Right cardiac atrium (tissue), 5 donors: ENCODE measurements at regions not wholly inside any gene's neighbourhood (a gene's known extent, or its start where the extent isn't known, plus 50 kb on each side); places are given as distances from the start of the nearest gene placed in this dataset.
"Not testable (repeated sequence)": the region's sequence is repeated elsewhere in the genome, so short reads cannot be mapped to it uniquely, and the experiment has no call there.

Source experiments
- ATAC-seq, 2 donors: fragments of 200-7000 bp; cut with Tn5 transposase; one replicate each; pipeline versions ENCODE4 v1.8.0 to v1.9.1; 2020; ENCODE audit warnings: moderate library complexity in 2 of 2, mild to moderate bottlenecking in 1 of 2
- DNase-seq, 3 donors: peaks; one replicate each; pipeline ENCODE4 v3.0.0-alpha.2; 2020
- H3K27ac ChIP-seq: one replicate; pipeline ENCODE4 v1.5.1; 2013; ENCODE audit warnings: mild to moderate bottlenecking, low read length, control low read depth, moderate library complexity
- H3K27me3 ChIP-seq: one replicate; pipeline ENCODE4 v1.6.1; 2013; ENCODE audit not compliant: control insufficient read depth, insufficient read depth
- H3K4me1 ChIP-seq: one replicate; pipeline ENCODE4 v1.6.1; 2013; ENCODE audit warnings: low read length; ENCODE audit not compliant: control insufficient read depth, insufficient read depth
- H3K4me3 ChIP-seq: one replicate; pipeline ENCODE4 v1.5.1; 2013; ENCODE audit warnings: low read length, control low read depth
- H3K9me3 ChIP-seq: one replicate; pipeline ENCODE4 v1.6.1; 2013; ENCODE audit warnings: low read length; ENCODE audit not compliant: control insufficient read depth
- WGBS: extraction: QIAGEN DNeasy Blood & Tissue Kit; methylation state at CpG from one replicate; pipeline ENCODE4 v1.1.7; 2013; 5-methylcytosine and 5-hydroxymethylcytosine counted together
- intact Hi-C, 4 donors: fragments of 100-400 bp; cut with DNase I; formaldehyde crosslinking; loops; one replicate each; pipeline versions ENCODE4 v1.11.0 to v1.14.0; 2022 to 2023
- donor health status: healthy with polysubstance abuse.
- donor health status: DM: no; HTN: yes; CAD: no.
- donor health status: DM: no; HTN: no; CAD: no.
- donor health status: DM: no; HTN: yes; CAD: no; lungs with severe emphysema.
- donor health status: DM: yes; HTN: yes; CAD: no.

DNA sequence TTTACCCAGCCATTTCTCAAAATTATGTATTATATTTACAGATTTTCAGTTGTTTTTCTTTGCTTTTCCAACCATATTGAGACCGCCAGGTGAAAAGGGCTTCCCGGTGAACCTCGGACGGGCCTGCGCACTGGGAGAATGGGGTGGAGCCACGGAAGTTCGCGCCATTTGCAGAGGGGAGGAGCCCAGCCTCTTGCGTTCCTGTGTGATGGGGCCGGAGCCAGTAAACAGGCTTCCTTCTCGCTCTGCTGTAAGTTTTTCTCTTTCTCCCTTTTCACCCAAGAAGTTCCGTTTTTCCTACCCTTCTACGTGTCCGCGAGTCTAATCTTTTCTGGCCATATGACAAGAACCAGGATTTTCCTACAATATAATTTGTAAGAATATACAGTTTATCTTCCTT lies 1108.8 kb upstream of the SEL1L start:
- 83% methylated on average over 15 of the region's 15 CpGs for WGBS
- H3K4me1 ChIP-seq, result no peaks in the 10 kb centered on the region
- no peak overlapping the region for H3K27ac ChIP-seq
- H3K9me3 ChIP-seq, result no peaks in the 10 kb centered on the region
- H3K27me3 ChIP-seq, result no peaks in the 10 kb centered on the region
- no peak overlapping the region for H3K4me3 ChIP-seq
- ATAC-seq (no peak), DNase-seq (peak in 2 of 3 donors; percentile 21 to 58)
- intact Hi-C loops, result no loop called here

DNA sequence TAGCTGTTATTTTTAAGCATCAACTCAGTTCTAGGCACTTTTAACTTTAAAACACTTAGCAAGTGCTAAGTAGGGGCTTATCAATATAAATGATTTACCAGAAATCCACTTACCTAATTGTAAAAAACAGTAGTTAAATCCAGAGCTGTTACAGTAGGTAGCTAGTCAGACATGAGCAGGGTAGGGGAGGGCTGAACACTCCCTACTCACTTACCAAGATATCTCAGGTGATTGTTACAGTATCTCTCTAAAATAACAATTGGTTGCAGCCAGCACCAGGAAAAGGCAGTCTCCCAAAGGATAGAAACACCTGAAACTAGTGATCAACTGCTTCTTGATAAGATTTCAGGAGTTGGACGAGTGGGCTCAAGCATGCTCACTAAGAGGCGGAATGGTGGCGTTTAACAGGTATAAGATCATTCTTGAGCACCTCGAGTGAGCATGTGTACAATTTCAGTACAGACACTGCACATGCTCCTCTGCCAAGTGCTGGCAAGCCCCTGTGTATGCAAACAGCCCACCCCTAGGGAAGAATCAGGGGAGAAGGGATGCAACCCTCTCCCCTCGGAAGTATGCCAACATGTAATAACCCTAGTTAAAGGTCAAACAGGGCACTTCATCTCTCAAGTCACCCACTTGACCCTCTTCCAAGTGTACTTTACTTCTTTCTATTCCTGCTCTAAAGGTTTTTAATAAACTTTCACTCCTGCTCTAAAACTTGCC lies 1113.6 kb upstream of the SEL1L start:
- Histone ChIP-seq H3K4me1 (no peaks in the 10 kb centered on the region), H3K27ac (no peak overlapping the region), H3K4me3 (no peak overlapping the region), H3K9me3 (no peaks in the 10 kb centered on the region), H3K27me3 (no peaks in the 10 kb centered on the region)
- ATAC-seq (no peak), DNase-seq (no peak)
- WGBS, result 58% methylated on average over 5 of the region's 5 CpGs
- intact Hi-C loops, result no loop called here

GRCh38 chr14:82655770-82656169 lies 1122.1 kb upstream of the SEL1L start:
- no peaks in the 10 kb centered on the region for H3K27me3 ChIP-seq
- no peak overlapping the region for H3K27ac ChIP-seq
- no peak overlapping the region for H3K4me3 ChIP-seq
- H3K9me3 ChIP-seq, result no peaks in the 10 kb centered on the region
- H3K4me1 ChIP-seq, result no peaks in the 10 kb centered on the region
- DNase-seq (no peak), ATAC-seq (no peak)
- intact Hi-C loops, result no loop called here
- WGBS, result 73% methylated on average over 1 of the region's 1 CpG

- no peaks in the 10 kb centered on the region for H3K4me1 ChIP-seq
- no peak overlapping the region for H3K4me3 ChIP-seq
- 83% methylated on average over 4 of the region's 4 CpGs for WGBS
- no peak overlapping the region for H3K27ac ChIP-seq
- no peaks in the 10 kb centered on the region for H3K9me3 ChIP-seq
- no peaks in the 10 kb centered on the region for H3K27me3 ChIP-seq
- DNase-seq, result no peak
- intact Hi-C loops, result no loop called here
- ATAC-seq, result no peak
These were observed 1123.6 kb upstream of the SEL1L start for GRCh38 chr14:82657186-82657675.

GRCh38 chr14:82661258-82661657 lies 1127.6 kb upstream of the SEL1L start:
- WGBS, result 73% methylated on average over 2 of the region's 2 CpGs
- Histone ChIP-seq H3K4me1 (no peaks in the 10 kb centered on the region), H3K27ac (no peak overlapping the region), H3K9me3 (no peaks in the 10 kb centered on the region), H3K4me3 (no peak overlapping the region), H3K27me3 (no peaks in the 10 kb centered on the region)
- ATAC-seq (no peak), DNase-seq (no peak)
- intact Hi-C loops, result no loop called here

- H3K4me3 ChIP-seq, result no peak overlapping the region
- H3K27ac ChIP-seq, result no peak overlapping the region
- DNase-seq (no peak), ATAC-seq (peak; percentile 75 to 87)
- H3K27me3 ChIP-seq, result no peaks in the 10 kb centered on the region
- intact Hi-C loops, result no loop called here
- 65% methylated on average over 4 of the region's 4 CpGs for WGBS
- H3K4me1 ChIP-seq, result no peaks in the 10 kb centered on the region
- H3K9me3 ChIP-seq, result no peaks in the 10 kb centered on the region
These were observed 1133.4 kb upstream of the SEL1L start for GRCh38 chr14:82667006-82667405.

- H3K4me3 ChIP-seq, result no peak overlapping the region
- no peak overlapping the region for H3K27ac ChIP-seq
- no peaks in the 10 kb centered on the region for H3K4me1 ChIP-seq
- no peaks in the 10 kb centered on the region for H3K9me3 ChIP-seq
- 42% methylated on average over 4 of the region's 4 CpGs for WGBS
- intact Hi-C loops, result no loop called here
- no peak for ATAC-seq
- DNase-seq, result no peak
- no peaks in the 10 kb centered on the region for H3K27me3 ChIP-seq
These were observed 1133.8 kb upstream of the SEL1L start for GRCh38 chr14:82667501-82667900.

- no peak for ATAC-seq
- 94% methylated on average over 2 of the region's 2 CpGs for whole genome bisulfite sequencing
These were observed 1142.8 kb upstream of the SEL1L start for GRCh38 chr14:82676403-82676802.

DNA sequence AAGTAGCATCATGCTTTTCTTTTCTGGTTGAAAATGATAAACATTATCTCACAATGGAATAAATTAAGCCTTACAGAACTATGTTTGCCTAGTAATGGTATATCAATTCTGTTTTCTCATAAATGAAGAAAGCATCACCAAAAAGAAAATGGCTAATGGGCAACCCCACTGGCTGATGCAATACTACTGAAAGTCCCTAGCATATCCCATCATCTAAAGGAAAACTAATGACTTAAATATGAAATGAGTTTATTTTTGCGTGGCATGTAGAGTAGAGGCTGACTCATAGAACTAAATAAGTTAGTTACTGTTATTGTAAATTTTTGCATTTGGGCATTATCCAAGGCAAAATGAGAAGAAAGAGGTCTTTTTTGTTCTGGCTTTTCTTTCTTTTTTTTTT lies 1156.3 kb upstream of the SEL1L start:
- no peak for ATAC-seq
- intact Hi-C loops, result no loop called here
- Histone ChIP-seq H3K4me3 (no peak overlapping the region), H3K4me1 (no peaks in the 10 kb centered on the region), H3K27me3 (no peaks in the 10 kb centered on the region), H3K27ac (no peak overlapping the region), H3K9me3 (no peaks in the 10 kb centered on the region)
- DNase-seq, result no peak
- WGBS, result 61% methylated on average over 1 of the region's 1 CpG

More at GRCh38 chr14:82676403-82676802, 1142.8 kb upstream of the SEL1L start:
- no peaks in the 10 kb centered on the region for H3K27me3 ChIP-seq
- no peak overlapping the region for H3K4me3 ChIP-seq
- intact Hi-C loops, result no loop called here
- no peak overlapping the region for H3K27ac ChIP-seq
- DNase-seq, result no peak
- H3K4me1 ChIP-seq, result no peaks in the 10 kb centered on the region
- H3K9me3 ChIP-seq, result no peaks in the 10 kb centered on the region

DNA sequence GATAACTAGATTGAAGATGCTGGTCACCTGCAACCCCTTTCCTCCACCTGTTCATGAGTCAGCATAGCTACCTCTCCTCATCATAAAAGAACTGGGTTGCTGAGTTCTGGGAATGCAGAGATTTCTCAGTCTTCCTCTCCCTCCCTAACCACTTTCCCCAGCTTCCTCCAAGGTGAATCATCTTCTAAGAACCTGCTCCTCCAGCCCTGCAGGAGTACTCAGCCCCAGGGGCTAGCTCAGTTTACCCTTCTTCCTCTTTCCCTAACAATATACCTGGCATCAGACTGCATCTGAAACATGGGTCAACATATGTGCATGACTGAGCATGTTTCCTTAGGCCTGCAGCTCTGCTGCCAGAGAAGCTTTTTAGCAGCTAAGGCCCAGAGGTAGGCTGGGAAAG lies 1157.5 kb upstream of the SEL1L start:
- H3K27me3 ChIP-seq, intact Hi-C loops, H3K4me3 ChIP-seq, DNase-seq, ATAC-seq, H3K4me1 ChIP-seq, H3K9me3 ChIP-seq, H3K27ac ChIP-seq: not testable (repeated sequence)

GRCh38 chr14:82694820-82695219 lies 1161.2 kb upstream of the SEL1L start:
- H3K4me1 ChIP-seq, result no peaks in the 10 kb centered on the region
- 80% methylated on average over 4 of the region's 4 CpGs for WGBS
- no peaks in the 10 kb centered on the region for H3K27me3 ChIP-seq
- ATAC-seq, result no peak
- DNase-seq, result no peak
- no peak overlapping the region for H3K27ac ChIP-seq
- intact Hi-C loops, result no loop called here
- no peak overlapping the region for H3K4me3 ChIP-seq
- H3K9me3 ChIP-seq, result no peaks in the 10 kb centered on the region

DNA sequence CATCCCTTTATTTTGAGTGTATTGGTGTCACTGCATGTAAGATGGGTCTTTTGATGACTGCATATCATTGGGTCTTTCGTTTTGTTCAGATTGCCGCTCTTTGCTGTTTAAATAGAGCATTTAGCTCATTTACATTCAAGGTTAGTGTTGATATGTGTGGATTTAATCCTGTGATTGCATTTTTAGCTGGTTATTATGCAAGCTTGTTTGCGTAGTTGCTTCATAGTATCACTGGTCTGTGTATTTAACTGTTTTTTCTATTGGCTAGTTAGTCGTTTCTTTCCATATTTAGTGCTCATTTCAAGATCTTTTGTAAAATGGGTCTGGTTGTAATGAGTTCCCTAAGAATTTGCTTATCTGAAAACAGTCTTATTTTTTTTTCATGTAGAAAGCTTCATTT lies 1170.6 kb upstream of the SEL1L start:
- WGBS, result 59% methylated on average over 4 of the region's 4 CpGs
- no peak overlapping the region for H3K4me3 ChIP-seq
- ATAC-seq (no peak), DNase-seq (no peak)
- H3K4me1 ChIP-seq, result no peaks in the 10 kb centered on the region
- no peaks in the 10 kb centered on the region for H3K9me3 ChIP-seq
- H3K27me3 ChIP-seq, result no peaks in the 10 kb centered on the region
- intact Hi-C loops, result no loop called here
- no peak overlapping the region for H3K27ac ChIP-seq
